ENCODE measurements at regions not wholly inside any gene's neighbourhood (a gene's known extent, or its start where the extent isn't known, plus 50 kb on each side); places are given as distances from the start of the nearest gene placed in this dataset.
"Not testable (repeated sequence)": the region's sequence is repeated elsewhere in the genome, so short reads cannot be mapped to it uniquely, and the experiment has no call there.

DNA sequence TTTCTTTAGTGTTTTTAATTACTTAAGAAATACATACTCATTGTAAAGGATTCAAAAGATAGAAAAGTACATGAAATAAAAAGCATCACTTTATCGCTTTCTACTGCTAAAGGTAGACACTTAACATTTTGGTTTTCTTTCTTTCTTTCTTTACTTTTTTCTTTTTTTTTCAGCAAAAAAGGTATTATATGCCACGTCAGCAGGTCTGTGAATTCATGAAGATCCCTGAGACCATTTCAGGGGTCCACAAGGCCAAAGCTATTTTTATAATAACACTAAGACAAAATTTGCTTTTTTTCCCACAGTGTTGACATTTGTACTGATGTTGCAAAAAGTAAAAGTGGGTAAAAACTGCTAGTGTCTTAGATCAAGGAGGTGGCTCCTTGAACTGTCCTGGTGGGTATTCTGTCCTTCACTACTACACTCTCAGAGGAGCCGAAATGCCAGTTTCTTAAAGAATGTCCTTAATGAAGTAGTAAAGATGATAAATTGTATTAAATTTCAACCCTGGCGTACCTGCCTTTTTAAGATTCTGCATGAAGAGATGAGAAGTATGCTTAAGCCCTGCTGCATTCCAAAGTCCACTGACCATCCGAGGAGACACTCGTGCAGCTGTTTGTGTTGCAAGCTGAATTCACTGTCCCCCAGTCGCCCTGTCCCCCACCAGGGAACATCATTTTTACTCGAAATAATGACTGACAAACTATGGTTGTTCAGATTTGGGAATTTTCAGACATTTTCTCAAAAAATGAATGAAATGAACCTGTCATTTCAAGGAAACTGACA, 106.7 kb upstream of the PIAS1 start:
- no peak overlapping the region for H3K27ac ChIP-seq

GRCh38 chr15:67948215-67948614, 105.9 kb upstream of the PIAS1 start:
- TF ChIP-seq ZFX (IDR thresholded peaks at IDR 0.05; ENCODE audit: borderline replicate concordance) (no peak), CTCF (IDR thresholded peaks at IDR 0.05) (no peak)
- H3K27ac ChIP-seq, result no peak overlapping the region

More for the DNA sequence above, 106.7 kb upstream of the PIAS1 start:
- no peak for TF ChIP-seq ZFX (IDR thresholded peaks at IDR 0.05; ENCODE audit: borderline replicate concordance)
- TF ChIP-seq CTCF (IDR thresholded peaks at IDR 0.05), result no peak

DNA sequence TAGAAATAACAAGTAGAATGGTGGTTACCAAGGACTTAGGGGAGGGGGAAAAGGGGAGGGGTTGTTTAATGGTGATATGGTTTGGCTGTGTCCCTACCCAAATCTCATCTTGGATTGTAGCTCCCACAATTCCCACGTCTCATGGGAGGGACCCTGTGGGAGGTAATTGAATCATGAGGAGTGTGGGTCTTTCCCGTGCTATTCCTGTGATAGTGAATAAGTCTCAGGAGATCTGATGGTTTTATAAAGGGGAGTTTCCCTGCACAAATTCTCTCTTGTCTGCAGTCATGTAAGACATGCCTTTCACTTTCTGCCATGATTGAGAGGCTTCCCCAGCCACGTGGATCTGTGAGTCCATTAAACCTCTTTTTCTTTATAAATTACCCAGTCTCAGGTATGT, 102.9 kb upstream of the PIAS1 start:
- not testable (repeated sequence) for H3K27ac ChIP-seq

- TF ChIP-seq ZFX (IDR thresholded peaks at IDR 0.05; ENCODE audit: borderline replicate concordance) (no peak), CTCF (IDR thresholded peaks at IDR 0.05) (no peak)
- H3K27ac ChIP-seq, result no peak overlapping the region
These were observed 100.8 kb upstream of the PIAS1 start for GRCh38 chr15:67953299-67953698.

DNA sequence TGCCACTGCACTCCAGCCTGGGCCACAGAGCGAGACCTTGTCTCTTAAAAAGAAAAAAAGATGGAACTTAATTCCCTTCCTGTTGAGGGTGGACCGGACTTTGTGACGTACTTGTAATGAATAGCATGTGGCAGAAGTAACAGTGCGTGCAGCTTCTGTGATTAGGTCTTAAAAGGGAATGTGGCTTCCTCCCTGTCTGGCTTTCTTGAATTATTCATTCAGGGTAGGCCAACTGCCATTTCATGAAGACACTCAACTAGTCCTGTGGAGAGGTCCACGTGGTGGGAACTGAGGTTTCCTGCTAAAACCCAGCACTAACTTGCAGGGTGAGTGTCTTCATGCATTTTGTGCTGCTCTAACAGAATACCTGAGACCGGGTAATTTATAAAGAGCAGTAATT, 98.9 kb upstream of the PIAS1 start:
- no peak overlapping the region for H3K27ac ChIP-seq
- TF ChIP-seq CTCF (IDR thresholded peaks at IDR 0.05) (no peak), ZFX (IDR thresholded peaks at IDR 0.05; ENCODE audit: borderline replicate concordance) (no peak)

- H3K27ac ChIP-seq, result no peak overlapping the region
- TF ChIP-seq ZFX (IDR thresholded peaks at IDR 0.05; ENCODE audit: borderline replicate concordance), result no peak
- no peak for TF ChIP-seq CTCF (IDR thresholded peaks at IDR 0.05)
These were observed 96.5 kb upstream of the PIAS1 start for GRCh38 chr15:67957435-67958132.

GRCh38 chr15:67967871-67968431, 86.2 kb upstream of the PIAS1 start:
- TF ChIP-seq CTCF (IDR thresholded peaks at IDR 0.05) (no peak), ZFX (IDR thresholded peaks at IDR 0.05; ENCODE audit: borderline replicate concordance) (no peak)
- no peak overlapping the region for H3K27ac ChIP-seq

All from 22Rv1 (cell line).